ENCODE measurements at regions not wholly inside any gene's neighbourhood (a gene's known extent, or its start where the extent isn't known, plus 50 kb on each side); places are given as distances from the start of the nearest gene placed in this dataset.

DNA sequence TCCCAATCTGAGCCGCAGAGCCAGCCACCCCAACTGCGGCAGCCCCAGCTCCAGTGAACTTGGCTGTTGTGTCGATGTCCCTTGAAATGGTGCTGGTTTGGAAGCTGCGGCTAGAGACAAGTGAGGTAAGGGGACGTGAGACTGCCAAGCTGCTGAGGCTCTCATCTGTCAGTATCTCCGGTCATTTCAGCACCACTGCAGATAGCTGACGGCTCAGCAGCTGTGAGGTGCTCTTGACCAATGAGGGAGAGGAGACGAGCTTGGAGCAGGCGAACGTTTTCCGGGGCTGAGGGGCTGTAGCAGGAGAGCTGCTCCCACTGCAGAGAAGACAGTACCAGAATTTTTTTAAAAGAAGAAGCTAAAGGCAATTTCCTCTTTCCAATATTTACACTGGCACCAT, 175.5 kb upstream of the CASK start:
- TF ChIP-seq POLR2A (IDR thresholded peaks at IDR 0.05): no peak
- TF ChIP-seq EP300 (IDR thresholded peaks at IDR 0.05; ENCODE audit: low read depth): no peak
- TF ChIP-seq, protein P1, sequence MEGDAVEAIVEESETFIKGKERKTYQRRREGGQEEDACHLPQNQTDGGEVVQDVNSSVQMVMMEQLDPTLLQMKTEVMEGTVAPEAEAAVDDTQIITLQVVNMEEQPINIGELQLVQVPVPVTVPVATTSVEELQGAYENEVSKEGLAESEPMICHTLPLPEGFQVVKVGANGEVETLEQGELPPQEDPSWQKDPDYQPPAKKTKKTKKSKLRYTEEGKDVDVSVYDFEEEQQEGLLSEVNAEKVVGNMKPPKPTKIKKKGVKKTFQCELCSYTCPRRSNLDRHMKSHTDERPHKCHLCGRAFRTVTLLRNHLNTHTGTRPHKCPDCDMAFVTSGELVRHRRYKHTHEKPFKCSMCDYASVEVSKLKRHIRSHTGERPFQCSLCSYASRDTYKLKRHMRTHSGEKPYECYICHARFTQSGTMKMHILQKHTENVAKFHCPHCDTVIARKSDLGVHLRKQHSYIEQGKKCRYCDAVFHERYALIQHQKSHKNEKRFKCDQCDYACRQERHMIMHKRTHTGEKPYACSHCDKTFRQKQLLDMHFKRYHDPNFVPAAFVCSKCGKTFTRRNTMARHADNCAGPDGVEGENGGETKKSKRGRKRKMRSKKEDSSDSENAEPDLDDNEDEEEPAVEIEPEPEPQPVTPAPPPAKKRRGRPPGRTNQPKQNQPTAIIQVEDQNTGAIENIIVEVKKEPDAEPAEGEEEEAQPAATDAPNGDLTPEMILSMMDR (IDR thresholded peaks at IDR 0.05): no peak
- no peak for TF ChIP-seq POLR2AphosphoS5 (IDR thresholded peaks at IDR 0.05)
- WGBS, 2 donors (ENCODE audit: low coverage in 1 of 2): 80 to 82% methylated on average over 5 to 11 of the region's 11 CpGs
- in situ Hi-C loops (cut with MboI; ENCODE audit: low pct_ligation_motif_present in 1 of 4, low pct_unique_long_range_greater_than_20kb in 1 of 4, low sequenced_read_pairs in 3 of 4): loop anchor here in 1 of 4 donors (25.0 kb wide), 1 partner anchor 88 kb away; no protein-coding TSS in a partner anchor

DNA sequence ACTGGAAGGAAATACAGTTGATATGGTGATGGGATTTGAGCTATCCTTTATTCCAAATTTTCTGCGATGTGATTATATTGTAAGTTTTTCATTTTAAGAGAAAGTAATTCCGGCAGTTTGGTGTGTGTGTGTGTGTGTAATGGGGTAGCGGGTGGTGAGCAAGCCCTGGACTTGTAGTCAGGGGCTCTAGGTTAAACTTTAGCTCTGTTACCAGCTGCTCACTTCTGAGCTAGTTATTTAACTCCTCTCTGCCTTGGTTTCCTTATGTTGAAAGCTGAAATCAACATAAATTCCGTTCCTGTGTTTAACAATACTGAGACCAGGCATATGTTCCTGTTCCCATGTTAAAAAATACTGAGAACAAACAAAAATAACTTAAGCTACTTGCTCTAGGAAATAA, 174.1 kb upstream of the CASK start:
- H3K27me3 ChIP-seq: no peaks in the 10 kb centered on the region
- no peaks in the 10 kb centered on the region for H3K4me1 ChIP-seq
- no peak for TF ChIP-seq POLR2A (IDR thresholded peaks at IDR 0.05)
- TF ChIP-seq, protein P1 (IDR thresholded peaks at IDR 0.05): no peak
- no peak for TF ChIP-seq EP300 (IDR thresholded peaks at IDR 0.05; ENCODE audit: low read depth)
- no peak for TF ChIP-seq POLR2AphosphoS5 (IDR thresholded peaks at IDR 0.05)
- DNase-seq: no peak
- no peak overlapping the region for H3K27ac ChIP-seq
- no peak overlapping the region for H3K4me3 ChIP-seq
- WGBS, 2 donors (ENCODE audit: low coverage in 1 of 2): 73 to 100% methylated on average over 1 to 4 of the region's 4 CpGs
- intact Hi-C loops (cut with DNase I; ENCODE audit: low total_unique reads) (no loop called here), in situ Hi-C loops (cut with MboI; ENCODE audit: low pct_ligation_motif_present in 1 of 4, low pct_unique_long_range_greater_than_20kb in 1 of 4, low sequenced_read_pairs in 3 of 4) (loop anchor here in 1 of 4 donors (25.0 kb wide), 1 partner anchor 90 kb away; no protein-coding TSS in a partner anchor)
- H3K36me3 ChIP-seq: no peaks in the 10 kb centered on the region
- no peaks in the 10 kb centered on the region for H3K9me3 ChIP-seq

More for the DNA sequence above, 175.5 kb upstream of the CASK start:
- intact Hi-C loops (cut with DNase I; ENCODE audit: low total_unique reads): no loop called here
- Histone ChIP-seq H3K4me1 (no peaks in the 10 kb centered on the region), H3K9me3 (no peaks in the 10 kb centered on the region), H3K36me3 (no peaks in the 10 kb centered on the region), H3K27me3 (no peaks in the 10 kb centered on the region), H3K4me3 (no peak overlapping the region), H3K27ac (no peak overlapping the region)
- no peak for DNase-seq

DNA sequence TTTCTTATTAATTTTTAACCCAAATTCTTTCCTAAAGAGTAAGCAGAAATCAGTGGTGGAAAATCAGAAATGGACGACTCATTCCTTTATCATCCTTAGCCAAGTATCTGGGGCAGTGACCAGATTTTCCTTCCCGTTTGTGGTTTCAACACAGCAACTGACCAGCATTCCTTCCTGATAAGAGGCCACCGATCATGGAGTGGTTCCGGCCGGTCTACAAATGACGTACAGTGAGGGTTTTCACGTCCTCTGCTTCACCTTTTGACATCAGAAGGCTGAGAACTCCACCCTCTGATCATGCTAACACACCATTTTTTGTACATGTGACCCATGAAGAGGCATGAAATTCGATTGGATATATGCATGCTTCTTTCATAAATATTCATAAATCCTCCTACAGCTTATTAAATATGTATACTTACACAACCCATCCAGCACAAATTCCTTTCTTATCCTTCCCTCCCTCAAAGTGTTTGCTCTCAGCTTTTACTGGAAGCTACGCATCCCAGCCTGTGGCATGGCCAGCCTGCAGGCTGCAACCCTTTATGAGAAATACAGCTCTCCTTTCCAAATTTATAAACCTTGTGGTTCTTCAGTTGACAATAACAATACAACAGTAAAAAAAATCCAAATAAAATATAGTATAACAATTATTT, 173.0 kb upstream of the CASK start:
- in situ Hi-C loops (cut with MboI; ENCODE audit: low pct_ligation_motif_present in 1 of 4, low pct_unique_long_range_greater_than_20kb in 1 of 4, low sequenced_read_pairs in 3 of 4): loop anchor here in 1 of 4 donors (25.0 kb wide), 1 partner anchor 91 kb away; no protein-coding TSS in a partner anchor
- no peak overlapping the region for H3K27ac ChIP-seq
- 75% methylated on average over 9 of the region's 9 CpGs; no CpG with 5 or more reads in 1 of the 2 donors for WGBS, 2 donors (ENCODE audit: low coverage in 1 of 2)
- no peaks in the 10 kb centered on the region for H3K9me3 ChIP-seq
- no peaks in the 10 kb centered on the region for H3K4me1 ChIP-seq
- TF ChIP-seq POLR2AphosphoS5 (IDR thresholded peaks at IDR 0.05) (no peak), EP300 (IDR thresholded peaks at IDR 0.05; ENCODE audit: low read depth) (no peak), POLR2A (IDR thresholded peaks at IDR 0.05) (no peak)
- TF ChIP-seq, protein P1 (IDR thresholded peaks at IDR 0.05): no peak
- H3K4me3 ChIP-seq: no peak overlapping the region
- no peaks in the 10 kb centered on the region for H3K36me3 ChIP-seq
- intact Hi-C loops (cut with DNase I; ENCODE audit: low total_unique reads): no loop called here
- no peak for DNase-seq
- H3K27me3 ChIP-seq: no peaks in the 10 kb centered on the region

DNA sequence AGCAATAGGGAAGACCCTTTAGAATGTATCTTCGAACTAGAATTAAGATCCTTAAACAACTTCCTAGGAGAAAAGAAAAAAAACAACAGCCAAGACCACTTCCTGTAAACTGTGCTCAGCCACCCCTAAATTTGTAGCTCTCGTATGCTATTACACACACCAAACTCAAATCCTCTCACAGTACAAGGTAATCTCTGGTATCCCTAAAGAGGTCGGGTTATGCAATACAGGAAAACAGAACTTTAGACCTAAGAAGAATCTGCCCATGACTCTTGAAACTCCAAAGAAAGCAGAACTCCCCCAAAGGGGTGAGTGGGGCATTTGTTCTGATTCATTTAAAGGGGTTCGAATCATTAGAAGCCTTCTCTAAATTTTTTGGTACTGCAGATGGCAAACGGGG, 170.9 kb upstream of the CASK start:
- DNase-seq: no peak
- Histone ChIP-seq H3K4me1 (no peaks in the 10 kb centered on the region), H3K36me3 (no peaks in the 10 kb centered on the region), H3K4me3 (no peak overlapping the region), H3K9me3 (no peaks in the 10 kb centered on the region), H3K27me3 (no peaks in the 10 kb centered on the region), H3K27ac (no peak overlapping the region)
- in situ Hi-C loops (cut with MboI; ENCODE audit: low pct_ligation_motif_present in 1 of 4, low pct_unique_long_range_greater_than_20kb in 1 of 4, low sequenced_read_pairs in 3 of 4) (loop anchor here in 1 of 4 donors (25.0 kb wide), 1 partner anchor 93 kb away; no protein-coding TSS in a partner anchor), intact Hi-C loops (cut with DNase I; ENCODE audit: low total_unique reads) (no loop called here)
- 40 to 80% methylated on average over 1 to 5 of the region's 5 CpGs for WGBS, 2 donors (ENCODE audit: low coverage in 1 of 2)
- TF ChIP-seq POLR2A (IDR thresholded peaks at IDR 0.05): no peak
- TF ChIP-seq EP300 (IDR thresholded peaks at IDR 0.05; ENCODE audit: low read depth): no peak
- no peak for TF ChIP-seq POLR2AphosphoS5 (IDR thresholded peaks at IDR 0.05)
- TF ChIP-seq, protein P1 (IDR thresholded peaks at IDR 0.05): no peak

Measured in transverse colon (tissue), 4 donors.